T-helper 17 cell (primary cell): ENCODE measurements at regions not wholly inside any gene's neighbourhood (a gene's known extent, or its start where the extent isn't known, plus 50 kb on each side); places are given as distances from the start of the nearest gene placed in this dataset.

ENCODE experiments used
- ATAC-seq: fragments of 150-1000 bp; cut with Tn5 transposase; 2 replicates; pipeline ENCODE4 v1.10.0; 2021; ENCODE audit warnings: mild to moderate bottlenecking, moderate library complexity
- DNase-seq, 3 donors: peaks; one replicate each; pipeline versions ENCODE4 v3.0.0 to v3.0.0-alpha.2; 2020 to 2021
- H3K9me3 ChIP-seq: one replicate; pipeline ENCODE4 v1.7.0; 2013; ENCODE audit warnings: low read length, mild to moderate bottlenecking; ENCODE audit not compliant: control insufficient read depth, poor library complexity, severe bottlenecking
- H3K27ac Mint-ChIP-seq: one replicate; pipeline ENCODE4 v1.8.0; 2022; ENCODE audit warnings: mild to moderate bottlenecking, moderate library complexity, mixed read lengths
- H3K27me3 Mint-ChIP-seq: one replicate; pipeline ENCODE4 v1.8.0; 2022; ENCODE audit warnings: mixed read lengths
- H3K36me3 Mint-ChIP-seq: one replicate; pipeline ENCODE4 v1.8.0; 2022; ENCODE audit warnings: low read depth, mixed read lengths
- H3K4me1 Mint-ChIP-seq: one replicate; pipeline ENCODE4 v1.8.0; 2022; ENCODE audit warnings: mild to moderate bottlenecking, mixed read lengths
- H3K4me3 Mint-ChIP-seq: one replicate; pipeline ENCODE4 v1.8.0; 2022; ENCODE audit warnings: mild to moderate bottlenecking, moderate library complexity, mixed read lengths

- no peak overlapping the region for H3K4me3 Mint-ChIP-seq
- no peaks in the 10 kb centered on the region for H3K36me3 Mint-ChIP-seq
- H3K4me1 Mint-ChIP-seq: no peaks in the 10 kb centered on the region
- ATAC-seq: no peak
- no peak for DNase-seq
- no peaks in the 10 kb centered on the region for H3K9me3 ChIP-seq
- no peaks in the 10 kb centered on the region for H3K27me3 Mint-ChIP-seq
- no peak overlapping the region for H3K27ac Mint-ChIP-seq
Measured at GRCh38 chr4:24000470-24000831, 110.6 kb upstream of the PPARGC1A start.

- Mint-ChIP-seq H3K27me3 (no peaks in the 10 kb centered on the region), H3K36me3 (no peaks in the 10 kb centered on the region), H3K4me1 (no peaks in the 10 kb centered on the region), H3K4me3 (no peak overlapping the region), H3K27ac (no peak overlapping the region)
- DNase-seq (no peak), ATAC-seq (no peak)
- H3K9me3 ChIP-seq: no peaks in the 10 kb centered on the region
Measured at GRCh38 chr4:23999714-24000469, 110.0 kb upstream of the PPARGC1A start.

GRCh38 chr4:23993373-23993772 is 103.5 kb upstream of the PPARGC1A start:
- Mint-ChIP-seq H3K4me3 (no peak overlapping the region), H3K4me1 (no peaks in the 10 kb centered on the region), H3K27ac (no peak overlapping the region), H3K36me3 (no peaks in the 10 kb centered on the region), H3K27me3 (no peaks in the 10 kb centered on the region)
- ATAC-seq: no peak
- no peak for DNase-seq
- H3K9me3 ChIP-seq: peaks cover 2% of the 10 kb centered on the region

- H3K36me3 Mint-ChIP-seq: no peaks in the 10 kb centered on the region
- no peak overlapping the region for H3K4me3 Mint-ChIP-seq
- no peaks in the 10 kb centered on the region for H3K4me1 Mint-ChIP-seq
- ATAC-seq (no peak), DNase-seq (no peak)
- H3K27ac Mint-ChIP-seq: no peak overlapping the region
- H3K9me3 ChIP-seq: peaks cover 2% of the 10 kb centered on the region
- no peaks in the 10 kb centered on the region for H3K27me3 Mint-ChIP-seq
Measured at GRCh38 chr4:23991444-23991843, 101.6 kb upstream of the PPARGC1A start.

GRCh38 chr4:23986270-23986669 is 96.4 kb upstream of the PPARGC1A start:
- no peak overlapping the region for H3K4me3 Mint-ChIP-seq
- H3K27ac Mint-ChIP-seq: no peak overlapping the region
- ATAC-seq: no peak
- no peak for DNase-seq
- no peaks in the 10 kb centered on the region for H3K36me3 Mint-ChIP-seq
- H3K4me1 Mint-ChIP-seq: no peaks in the 10 kb centered on the region
- no peaks in the 10 kb centered on the region for H3K9me3 ChIP-seq
- H3K27me3 Mint-ChIP-seq: no peaks in the 10 kb centered on the region

GRCh38 chr4:23981328-23981727 is 91.5 kb upstream of the PPARGC1A start:
- Mint-ChIP-seq H3K4me1 (no peaks in the 10 kb centered on the region), H3K4me3 (no peak overlapping the region), H3K36me3 (no peaks in the 10 kb centered on the region), H3K27ac (no peak overlapping the region), H3K27me3 (no peaks in the 10 kb centered on the region)
- peaks cover 2% of the 10 kb centered on the region for H3K9me3 ChIP-seq
- DNase-seq: no peak
- no peak for ATAC-seq

GRCh38 chr4:23979534-23979933 is 89.7 kb upstream of the PPARGC1A start:
- DNase-seq: no peak
- ATAC-seq: no peak

GRCh38 chr4:23978002-23978401 is 88.2 kb upstream of the PPARGC1A start:
- Mint-ChIP-seq H3K27me3 (no peaks in the 10 kb centered on the region), H3K27ac (no peak overlapping the region), H3K4me3 (no peak overlapping the region), H3K4me1 (no peaks in the 10 kb centered on the region), H3K36me3 (no peaks in the 10 kb centered on the region)
- DNase-seq (no peak), ATAC-seq (no peak)
- peaks cover 2% of the 10 kb centered on the region for H3K9me3 ChIP-seq

More at GRCh38 chr4:23979534-23979933, 89.7 kb upstream of the PPARGC1A start:
- Mint-ChIP-seq H3K36me3 (no peaks in the 10 kb centered on the region), H3K4me3 (no peak overlapping the region), H3K27me3 (no peaks in the 10 kb centered on the region), H3K27ac (no peak overlapping the region), H3K4me1 (no peaks in the 10 kb centered on the region)
- H3K9me3 ChIP-seq: peaks cover 2% of the 10 kb centered on the region

GRCh38 chr4:23976423-23976822 is 86.6 kb upstream of the PPARGC1A start:
- no peak for DNase-seq

GRCh38 chr4:23973308-23973855 is 83.5 kb upstream of the PPARGC1A start:
- Mint-ChIP-seq H3K4me3 (no peak overlapping the region), H3K36me3 (no peaks in the 10 kb centered on the region), H3K27ac (no peak overlapping the region), H3K4me1 (no peaks in the 10 kb centered on the region), H3K27me3 (no peaks in the 10 kb centered on the region)
- H3K9me3 ChIP-seq: no peaks in the 10 kb centered on the region
- ATAC-seq (no peak), DNase-seq (no peak)

More at GRCh38 chr4:23976423-23976822, 86.6 kb upstream of the PPARGC1A start:
- H3K27ac Mint-ChIP-seq: no peak overlapping the region
- H3K4me3 Mint-ChIP-seq: no peak overlapping the region
- H3K36me3 Mint-ChIP-seq: no peaks in the 10 kb centered on the region
- no peaks in the 10 kb centered on the region for H3K27me3 Mint-ChIP-seq
- no peaks in the 10 kb centered on the region for H3K4me1 Mint-ChIP-seq
- no peak for ATAC-seq
- H3K9me3 ChIP-seq: peaks cover 2% of the 10 kb centered on the region

GRCh38 chr4:23972805-23973204 is 83.0 kb upstream of the PPARGC1A start:
- Mint-ChIP-seq H3K27me3 (no peaks in the 10 kb centered on the region), H3K4me1 (no peaks in the 10 kb centered on the region), H3K4me3 (no peak overlapping the region), H3K36me3 (no peaks in the 10 kb centered on the region), H3K27ac (no peak overlapping the region)
- ATAC-seq (no peak), DNase-seq (no peak)
- H3K9me3 ChIP-seq: no peaks in the 10 kb centered on the region

- DNase-seq (no peak), ATAC-seq (no peak)
Measured at GRCh38 chr4:23972187-23972586, 82.3 kb upstream of the PPARGC1A start.

GRCh38 chr4:23970201-23970850 is 80.5 kb upstream of the PPARGC1A start:
- DNase-seq (no peak), ATAC-seq (no peak)
- H3K4me1 Mint-ChIP-seq: no peaks in the 10 kb centered on the region
- no peaks in the 10 kb centered on the region for H3K27me3 Mint-ChIP-seq
- H3K27ac Mint-ChIP-seq: no peak overlapping the region
- H3K4me3 Mint-ChIP-seq: no peak overlapping the region
- no peaks in the 10 kb centered on the region for H3K36me3 Mint-ChIP-seq
- no peaks in the 10 kb centered on the region for H3K9me3 ChIP-seq

More at GRCh38 chr4:23972187-23972586, 82.3 kb upstream of the PPARGC1A start:
- H3K9me3 ChIP-seq: no peaks in the 10 kb centered on the region
- H3K27me3 Mint-ChIP-seq: no peaks in the 10 kb centered on the region
- H3K36me3 Mint-ChIP-seq: no peaks in the 10 kb centered on the region
- H3K4me1 Mint-ChIP-seq: no peaks in the 10 kb centered on the region
- no peak overlapping the region for H3K4me3 Mint-ChIP-seq
- no peak overlapping the region for H3K27ac Mint-ChIP-seq
